HG03571 (cell line): ENCODE measurements at regions not wholly inside any gene's neighbourhood (a gene's known extent, or its start where the extent isn't known, plus 50 kb on each side); places are given as distances from the start of the nearest gene placed in this dataset.
"Not testable (repeated sequence)": the region's sequence is repeated elsewhere in the genome, so short reads cannot be mapped to it uniquely, and the experiment has no call there.

Experiments
- ATAC-seq: cut with Tn5 transposase; IDR thresholded peaks from one replicate; pipeline ENCODE4 v1.9.1; 2021; ENCODE audit not compliant: unreplicated experiment

GRCh38 chr5:67774786-67775185 is 440.8 kb upstream of the PIK3R1 start:
- no peak for ATAC-seq

GRCh38 chr5:67774267-67774552 is 441.3 kb upstream of the PIK3R1 start:
- no peak for ATAC-seq

DNA sequence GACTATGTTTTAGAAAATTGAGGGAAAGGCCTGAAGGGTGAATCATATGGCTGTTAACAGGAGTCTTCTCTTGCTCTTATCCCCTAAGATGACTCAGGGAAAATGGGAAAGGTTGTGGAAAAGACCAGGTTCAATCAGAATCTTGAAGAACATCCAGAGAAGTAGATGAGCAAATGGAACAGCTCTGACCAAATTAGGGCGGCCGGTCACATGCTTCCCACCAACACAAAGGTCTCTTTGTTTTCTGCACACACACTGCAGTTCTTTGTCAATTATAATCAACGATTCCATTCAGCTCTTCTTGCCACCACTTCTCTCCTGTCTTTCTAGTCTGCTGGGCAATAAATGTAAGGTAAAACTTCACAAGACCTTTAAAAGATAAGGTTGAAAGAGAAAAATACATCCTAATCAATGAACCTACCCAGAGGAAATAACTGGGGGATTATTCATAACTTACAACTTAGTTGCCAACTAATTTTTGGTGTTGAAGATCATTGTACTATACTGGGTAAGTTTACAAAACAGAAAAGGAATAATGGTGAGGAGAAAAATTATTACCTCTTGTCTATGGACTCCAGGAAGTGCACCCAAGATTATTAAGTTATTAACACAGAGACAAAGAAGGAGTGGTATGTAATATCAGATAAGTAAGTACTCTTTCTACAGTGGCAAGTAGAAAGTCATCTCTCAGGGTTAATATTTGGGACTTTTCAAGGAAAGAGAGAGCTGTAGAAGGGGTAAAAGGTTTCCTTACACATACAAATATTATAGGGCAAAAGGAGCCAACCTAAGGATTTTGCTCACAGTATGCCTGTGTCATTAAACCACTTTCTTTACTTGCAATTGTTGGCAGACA is 441.9 kb upstream of the PIK3R1 start:
- ATAC-seq, result no peak

DNA sequence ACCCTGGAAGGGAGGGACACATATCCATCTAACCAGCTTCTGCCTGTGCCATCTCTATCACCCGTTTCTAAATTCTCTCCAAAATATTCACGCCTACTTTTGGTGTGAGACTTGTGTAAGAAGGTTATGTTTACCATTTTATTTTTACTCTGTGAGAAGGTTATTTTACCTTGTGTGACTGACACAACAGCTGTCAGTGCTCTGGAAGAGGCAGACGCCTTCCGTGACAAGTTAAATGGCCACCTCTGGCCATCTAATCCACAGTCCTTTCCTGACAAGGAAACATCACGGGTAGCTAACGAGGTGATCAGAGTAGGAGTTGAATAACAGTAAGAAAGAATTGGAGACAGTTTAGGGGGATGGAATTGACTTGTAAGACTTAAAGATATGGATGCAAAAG is 443.8 kb upstream of the PIK3R1 start:
- ATAC-seq, result no peak

GRCh38 chr5:67771221-67771620 is 444.3 kb upstream of the PIK3R1 start:
- ATAC-seq, result no peak

DNA sequence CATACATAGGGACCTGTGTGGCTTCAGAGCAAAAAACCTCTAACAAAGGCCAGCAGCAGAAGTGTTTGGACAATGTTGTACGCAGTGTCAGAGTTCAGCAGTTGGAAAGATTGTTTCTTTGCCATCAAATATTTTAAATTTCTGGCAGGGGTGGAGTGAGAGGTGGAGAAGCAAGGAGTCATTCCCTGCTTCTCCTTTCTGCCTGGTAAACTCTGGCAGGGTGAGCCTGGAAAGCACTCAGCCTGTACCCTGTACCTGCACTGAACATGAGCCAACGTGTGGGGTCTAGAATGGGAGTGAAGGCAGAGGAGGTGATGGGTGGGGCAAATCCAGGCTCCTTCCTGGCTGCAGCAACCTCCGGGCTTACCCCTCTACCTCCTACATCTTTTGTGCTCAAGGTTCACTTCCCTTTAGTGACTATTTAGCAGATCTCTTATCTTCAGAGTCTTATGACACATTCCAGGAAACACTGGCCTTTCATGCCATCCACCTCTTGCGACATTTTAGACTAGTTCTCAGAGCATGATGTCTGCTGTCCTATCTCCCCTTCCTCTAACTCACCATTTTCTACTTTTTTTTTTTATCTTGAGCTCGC is 445.0 kb upstream of the PIK3R1 start:
- no peak for ATAC-seq

DNA sequence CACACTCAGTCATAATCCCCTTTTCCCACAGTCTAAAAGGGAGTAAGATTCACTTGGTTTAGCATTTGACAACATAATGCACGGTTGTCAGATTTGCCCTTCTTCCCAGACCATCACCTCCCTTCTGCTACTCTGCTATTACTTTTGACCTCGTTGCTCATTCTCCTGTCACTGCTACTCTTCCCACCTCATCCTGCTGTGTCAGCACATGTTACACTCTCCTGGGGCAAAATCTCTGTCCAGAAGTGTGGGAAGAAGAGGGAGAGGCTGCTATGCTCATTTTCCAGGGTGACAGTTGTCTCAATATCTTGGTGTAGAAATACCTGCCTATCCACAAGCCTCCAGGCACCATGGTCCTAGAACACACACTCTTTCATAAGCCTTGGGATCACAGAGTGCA is 449.9 kb upstream of the PIK3R1 start:
- ATAC-seq, result no peak

GRCh38 chr5:67757771-67758170 is 457.8 kb upstream of the PIK3R1 start:
- ATAC-seq, result not testable (repeated sequence)

DNA sequence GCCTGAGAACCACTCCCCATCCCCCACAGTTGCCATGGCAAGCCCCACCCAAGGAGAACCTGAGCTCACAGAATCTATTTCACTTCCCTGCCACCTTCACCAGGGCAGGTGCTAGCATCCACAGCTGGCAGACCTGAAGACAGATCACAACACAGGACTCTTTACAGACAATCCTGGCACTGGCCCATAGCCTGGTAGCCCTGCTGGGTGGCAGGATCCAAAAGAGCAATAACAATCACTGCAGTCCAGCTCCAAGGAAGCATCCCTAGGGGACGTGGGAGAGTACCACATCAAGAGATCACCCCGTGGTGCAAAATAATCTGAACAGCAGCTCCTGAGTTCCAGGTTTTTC is 463.2 kb upstream of the PIK3R1 start:
- no peak for ATAC-seq

DNA sequence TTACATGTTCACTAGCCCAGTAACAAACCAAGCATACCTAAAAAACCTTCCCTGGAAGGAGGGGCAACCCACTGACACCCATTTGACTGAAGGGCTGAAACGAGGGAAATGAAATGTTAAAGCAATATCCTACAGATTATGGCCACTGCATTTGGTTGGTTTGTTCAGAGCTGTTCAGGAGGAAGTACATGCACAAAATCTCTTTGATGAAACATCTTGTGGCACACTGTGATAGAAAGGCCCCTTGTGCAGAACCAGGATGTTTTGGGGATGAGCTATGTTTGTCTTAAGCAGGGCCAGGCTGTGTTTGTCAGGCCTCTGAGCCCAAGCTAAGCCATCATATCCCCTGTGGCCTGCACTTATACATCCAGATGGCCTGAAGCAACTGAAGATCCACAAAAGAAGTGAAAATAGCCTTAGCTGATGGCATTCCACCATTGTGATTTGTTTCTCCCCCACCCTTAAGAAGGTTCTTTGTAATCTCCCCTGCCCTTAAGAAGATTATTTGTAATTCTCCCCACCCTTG is 467.3 kb upstream of the PIK3R1 start:
- ATAC-seq, result no peak

DNA sequence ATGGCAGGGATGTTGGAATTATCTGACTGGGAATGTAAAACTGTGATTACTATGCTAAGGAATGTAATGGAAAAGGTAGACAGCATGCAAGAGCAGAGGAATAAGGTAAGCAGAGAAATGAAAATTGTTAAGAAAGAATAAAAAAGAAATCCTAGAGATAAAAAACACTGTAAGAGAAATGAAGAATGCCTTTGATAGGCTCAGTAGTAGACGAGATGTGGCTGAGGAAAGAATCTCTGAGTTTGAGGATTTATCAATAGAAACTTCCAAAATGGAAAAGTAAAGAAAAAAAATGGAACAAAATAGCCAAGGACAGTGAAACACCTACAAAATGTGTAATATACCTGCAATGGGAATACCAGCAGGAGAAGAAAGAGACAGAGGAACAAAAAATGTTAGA is 468.5 kb upstream of the PIK3R1 start:
- ATAC-seq, result no peak

DNA sequence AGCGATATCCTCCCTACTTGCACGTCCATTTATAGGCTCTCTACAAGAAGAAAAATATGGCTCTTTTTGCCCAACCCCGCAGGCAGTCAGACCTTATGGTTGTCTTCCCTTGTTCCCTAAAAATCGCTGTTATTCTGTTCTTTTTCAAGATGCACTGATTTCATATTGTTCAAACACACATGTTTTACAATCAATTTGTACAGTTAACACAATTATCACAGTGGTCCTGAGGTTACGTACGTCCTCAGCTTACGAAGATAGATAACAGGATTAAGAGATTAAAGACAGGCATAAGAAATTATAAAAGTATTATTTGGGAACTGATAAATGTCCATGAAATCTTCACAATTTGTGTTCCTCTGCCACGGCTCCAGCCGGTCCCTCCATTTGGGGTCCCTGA is 468.9 kb upstream of the PIK3R1 start:
- not testable (repeated sequence) for ATAC-seq

DNA sequence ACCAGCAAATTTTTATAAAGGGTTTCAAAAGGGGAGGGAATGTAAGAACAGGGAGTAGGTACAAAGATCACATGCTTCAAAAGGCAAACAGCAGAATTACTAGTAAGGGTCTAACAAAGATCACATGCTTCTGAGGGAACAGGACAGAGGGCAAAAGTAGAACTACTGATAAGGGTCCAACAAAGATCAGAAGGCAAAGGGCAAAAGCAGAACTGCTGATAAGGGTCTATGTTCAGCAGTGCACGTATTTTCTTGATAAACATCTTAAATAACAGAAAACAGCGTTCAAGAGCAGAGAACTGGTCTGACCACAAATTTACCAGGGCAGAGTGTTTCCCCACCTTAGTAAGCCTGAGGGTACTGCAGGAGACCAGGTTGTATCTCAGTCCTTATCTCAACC is 469.5 kb upstream of the PIK3R1 start:
- ATAC-seq, result no peak

DNA sequence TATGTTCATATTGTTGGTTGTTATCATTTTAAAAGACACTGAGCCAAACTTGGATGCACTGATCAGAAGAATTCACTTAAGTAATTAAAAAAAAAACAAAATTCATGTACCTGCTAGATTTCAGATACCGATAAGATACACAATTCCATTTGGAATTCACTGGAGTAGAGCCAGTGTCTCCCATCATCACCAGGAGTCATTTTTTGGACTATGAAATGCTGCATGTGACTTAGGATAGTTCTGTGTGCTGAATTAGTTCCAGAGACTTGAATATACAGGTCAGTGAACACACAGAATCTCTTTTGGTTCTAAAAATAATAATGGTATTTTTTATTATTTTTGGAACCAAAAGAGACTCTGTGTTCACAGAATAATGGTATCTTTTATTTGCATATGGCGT is 482.6 kb upstream of the PIK3R1 start:
- ATAC-seq, result no peak

DNA sequence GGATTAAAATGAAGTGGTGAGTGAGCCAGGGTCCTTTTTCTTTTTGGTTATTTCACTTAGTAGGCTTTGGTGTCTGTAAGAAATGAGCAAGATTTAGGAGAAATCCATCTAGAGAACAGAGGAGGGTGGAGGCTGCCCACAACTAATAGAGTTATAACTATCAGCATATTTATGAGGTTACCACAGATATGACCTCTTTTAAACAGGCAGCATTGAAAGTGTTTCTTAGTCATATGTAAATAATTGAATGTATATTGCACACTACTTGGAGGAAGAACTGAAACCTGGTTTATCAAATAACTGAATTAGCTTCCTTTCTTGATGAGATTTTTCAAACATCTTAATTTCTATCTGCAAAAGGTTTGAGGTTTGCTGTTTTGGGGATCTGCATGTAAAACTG is 483.1 kb upstream of the PIK3R1 start:
- ATAC-seq, result no peak

DNA sequence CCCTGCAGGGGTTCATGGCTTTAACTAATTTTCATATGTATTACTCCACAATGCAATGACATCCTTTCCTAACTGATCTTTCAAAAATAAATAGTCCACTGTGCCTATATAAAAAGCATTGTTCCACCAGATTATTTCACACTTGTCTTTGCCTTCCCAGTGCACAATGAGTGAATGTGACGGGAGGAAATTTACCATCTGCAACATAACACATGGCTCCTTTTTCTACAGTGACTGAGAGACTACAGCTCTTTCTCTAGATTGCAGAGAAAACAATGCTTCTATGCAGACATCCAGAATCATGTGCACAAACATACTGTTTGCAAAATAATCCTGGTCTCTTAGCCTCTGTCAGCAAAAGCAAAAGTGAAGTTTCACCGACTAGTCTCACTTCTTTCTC is 483.7 kb upstream of the PIK3R1 start:
- ATAC-seq, result no peak

GRCh38 chr5:67730917-67731474 is 484.6 kb upstream of the PIK3R1 start:
- no peak for ATAC-seq

- no peak for ATAC-seq
Observed at GRCh38 chr5:67728326-67728890, 487.1 kb upstream of the PIK3R1 start.

- ATAC-seq, result no peak
Observed at GRCh38 chr5:67725604-67726003, 490.0 kb upstream of the PIK3R1 start.

DNA sequence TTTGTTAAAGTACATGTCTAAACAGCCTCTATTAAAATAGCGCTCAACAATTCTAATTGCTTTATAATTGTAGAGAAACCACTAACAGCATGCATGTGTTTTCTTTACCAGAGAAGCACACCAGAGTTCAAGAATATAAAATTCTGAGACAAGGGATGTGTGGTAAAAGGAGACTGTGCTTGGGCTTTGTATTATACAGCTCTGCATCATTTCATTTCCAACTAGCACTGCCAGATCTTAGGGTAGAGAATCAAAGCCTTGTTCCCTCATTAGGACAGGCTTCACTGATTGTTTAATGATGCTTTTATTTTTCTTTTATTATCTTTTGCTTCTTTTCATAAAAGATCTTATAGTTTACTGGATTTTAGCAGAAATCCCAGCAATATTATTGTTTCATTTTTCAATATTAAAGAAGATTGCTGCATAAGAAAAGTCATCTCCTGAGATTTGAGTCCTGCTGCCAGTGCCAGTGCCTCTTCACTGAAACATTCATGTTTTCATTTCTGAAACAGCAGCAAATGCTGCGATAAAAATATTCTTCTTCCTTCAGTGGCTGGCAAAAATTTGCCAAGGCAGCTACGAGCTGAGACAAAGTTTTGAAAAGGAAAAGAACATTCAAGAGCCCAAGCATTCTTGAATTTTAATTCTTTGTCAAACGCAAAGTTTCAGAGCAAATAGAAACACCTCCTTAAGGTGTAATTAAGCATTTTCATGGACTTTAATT is 491.0 kb upstream of the PIK3R1 start:
- ATAC-seq, result no peak

DNA sequence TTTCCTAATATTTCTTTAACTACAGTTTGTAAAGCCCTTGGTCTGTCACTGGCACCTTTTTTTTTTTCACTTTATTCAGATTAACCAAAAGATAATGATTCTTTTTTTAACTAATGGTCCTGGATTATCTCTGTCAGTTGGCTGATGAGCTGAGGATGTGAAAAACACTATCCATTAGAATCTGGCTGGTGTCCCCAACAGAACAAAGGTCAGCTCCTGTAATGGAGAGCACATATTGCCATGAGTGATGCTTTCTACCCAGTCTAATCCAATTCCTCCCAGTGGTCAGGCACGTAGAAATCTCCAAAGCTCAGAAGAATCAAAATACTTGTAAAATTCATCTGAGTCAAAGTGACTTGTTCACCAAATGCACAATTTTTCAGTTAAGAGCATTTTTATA is 491.7 kb upstream of the PIK3R1 start:
- ATAC-seq, result no peak

- ATAC-seq, result not testable (repeated sequence)
Observed at GRCh38 chr5:67722582-67722981, 493.0 kb upstream of the PIK3R1 start.
